ENCODE measurements at regions not wholly inside any gene's neighbourhood (a gene's known extent, or its start where the extent isn't known, plus 50 kb on each side); places are given as distances from the start of the nearest gene placed in this dataset.

- TF ChIP-seq CTCF (IDR thresholded peaks at IDR 0.05) (no peak), POLR2A (IDR thresholded peaks at IDR 0.05) (no peak), POLR2AphosphoS5 (IDR thresholded peaks at IDR 0.05) (no peak)
Observed at GRCh38 chr18:42168487-42168886, 213.5 kb downstream of the PIK3C3 start.

All from breast epithelium (tissue), 3 donors.